HG02884 (cell line): ENCODE measurements at regions not wholly inside any gene's neighbourhood (a gene's known extent, or its start where the extent isn't known, plus 50 kb on each side); places are given as distances from the start of the nearest gene placed in this dataset.

Experiments used
- ATAC-seq: cut with Tn5 transposase; IDR thresholded peaks from one replicate; pipeline ENCODE4 v1.9.1; 2021; ENCODE audit warnings: mild to moderate bottlenecking, moderate library complexity; ENCODE audit not compliant: unreplicated experiment

DNA sequence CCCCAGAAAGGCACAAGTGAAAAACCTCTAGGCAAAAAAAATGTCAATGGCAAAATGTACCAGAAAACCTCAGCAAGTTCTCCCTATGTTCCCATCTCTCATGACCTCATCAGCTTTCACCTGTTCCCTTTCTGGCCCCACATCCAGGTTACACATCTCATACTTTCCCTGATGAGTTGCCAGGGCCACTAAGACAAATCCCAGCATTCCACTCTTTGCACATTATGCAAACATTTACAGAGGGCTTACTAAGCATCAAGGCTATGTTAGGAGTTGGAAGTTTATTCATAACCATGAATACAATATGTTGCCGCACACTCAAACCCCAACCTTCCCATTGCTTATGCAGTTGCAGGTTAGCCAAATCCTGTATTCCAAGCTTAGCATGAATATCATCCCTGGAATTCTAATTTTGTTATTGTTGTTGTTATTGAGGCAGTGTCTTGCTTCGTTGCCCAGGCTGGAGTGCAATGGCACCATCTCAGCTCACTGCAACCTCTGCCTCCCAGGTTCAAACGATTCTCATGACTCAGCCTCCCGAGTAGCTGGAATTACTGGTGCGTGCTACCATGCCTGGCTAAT lies 129.3 kb upstream of the UBE2E2 start:
- ATAC-seq = no peak

DNA sequence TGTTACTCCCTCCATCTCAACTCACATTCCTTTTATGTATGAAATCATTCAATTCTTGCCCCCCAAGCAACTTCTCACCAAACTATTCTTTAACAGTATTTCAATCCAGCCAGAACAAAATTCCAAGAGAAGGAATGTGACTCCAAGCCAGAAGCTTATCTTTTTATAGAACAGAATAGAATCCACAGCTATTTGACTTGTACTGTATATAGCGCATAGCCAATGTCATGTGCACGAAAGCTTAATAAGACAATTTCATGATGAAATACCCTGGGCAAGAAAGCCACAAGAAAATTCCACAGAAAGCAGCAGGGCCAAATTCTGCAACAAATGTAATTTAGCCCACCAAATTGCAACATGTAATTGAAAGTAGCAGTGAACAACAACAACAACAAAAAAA lies 127.6 kb upstream of the UBE2E2 start:
- ATAC-seq = no peak

DNA sequence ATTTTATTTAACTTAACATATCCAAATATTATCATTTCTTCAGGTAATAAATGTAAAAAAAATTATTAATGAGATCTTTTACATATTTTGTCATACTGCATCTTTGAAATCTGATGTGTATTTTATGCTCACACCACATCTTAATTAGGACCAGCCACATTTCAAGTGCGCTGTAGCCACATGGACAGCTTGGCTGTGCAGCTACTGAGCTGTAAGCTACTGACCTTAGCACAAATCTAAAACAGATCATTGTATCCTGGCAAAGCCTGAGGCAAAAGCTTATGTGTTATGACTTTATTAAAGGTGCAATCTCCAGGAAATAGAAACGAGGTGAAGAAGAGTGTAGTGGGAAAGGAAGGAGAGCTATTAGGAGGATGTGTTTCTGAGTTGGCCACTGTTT lies 126.7 kb upstream of the UBE2E2 start:
- no peak for ATAC-seq

DNA sequence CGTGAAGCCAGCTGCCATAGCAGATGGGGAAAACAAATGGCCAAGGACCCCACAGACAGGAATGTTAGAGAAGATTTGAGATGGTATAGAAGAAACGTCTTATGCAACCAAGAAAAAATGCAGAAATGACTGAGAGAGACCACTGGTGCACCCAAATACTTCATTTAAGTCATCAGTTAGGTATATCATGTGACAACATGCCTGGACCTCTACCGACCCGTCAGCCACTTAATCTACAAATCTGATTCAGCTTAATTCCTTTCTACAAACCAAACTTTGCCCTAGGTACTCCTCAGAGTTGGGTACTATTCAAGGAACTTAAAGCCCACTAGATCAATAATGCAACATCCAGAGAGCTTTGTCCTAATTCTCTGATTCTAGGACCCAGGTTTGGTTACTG lies 126.0 kb upstream of the UBE2E2 start:
- no peak for ATAC-seq

DNA sequence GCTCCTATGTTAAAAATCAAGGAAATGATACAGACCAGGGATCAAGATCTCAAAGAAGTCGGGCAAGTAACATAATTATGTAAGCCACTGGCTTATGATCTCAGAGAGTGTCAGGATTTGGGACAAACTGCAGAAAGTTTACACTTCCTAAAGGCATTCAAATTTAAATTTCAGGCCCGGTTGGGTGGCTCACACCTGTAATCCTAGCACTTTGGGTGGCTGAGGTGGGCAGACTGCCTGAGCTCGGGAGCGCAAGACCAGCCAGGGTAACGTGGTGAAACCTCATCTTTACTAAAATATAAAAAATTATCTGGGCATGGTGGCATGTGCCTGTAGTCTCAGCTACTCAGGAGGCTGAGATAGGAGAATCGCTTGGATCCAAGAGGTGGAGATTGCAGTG lies 124.4 kb upstream of the UBE2E2 start:
- no peak for ATAC-seq

DNA sequence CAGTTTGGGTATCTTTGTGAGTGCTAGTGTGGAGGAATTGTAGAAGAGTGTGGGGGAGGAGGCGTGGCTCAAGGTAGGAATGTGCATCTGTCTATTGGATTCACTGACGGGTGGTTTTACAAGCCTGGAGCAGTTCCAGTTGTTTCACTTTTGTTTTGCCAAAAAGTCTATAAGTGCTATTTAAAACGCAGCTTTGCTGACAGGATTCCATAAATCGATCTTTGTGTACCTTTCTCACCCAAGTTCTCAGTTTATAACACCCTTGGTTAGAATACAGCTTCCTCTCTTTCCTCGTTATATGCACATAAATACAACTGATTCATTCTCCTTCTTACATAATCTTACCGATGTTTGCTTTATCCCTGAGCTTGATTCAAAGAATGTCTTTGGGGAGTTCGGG lies 123.2 kb upstream of the UBE2E2 start:
- ATAC-seq = no peak

DNA sequence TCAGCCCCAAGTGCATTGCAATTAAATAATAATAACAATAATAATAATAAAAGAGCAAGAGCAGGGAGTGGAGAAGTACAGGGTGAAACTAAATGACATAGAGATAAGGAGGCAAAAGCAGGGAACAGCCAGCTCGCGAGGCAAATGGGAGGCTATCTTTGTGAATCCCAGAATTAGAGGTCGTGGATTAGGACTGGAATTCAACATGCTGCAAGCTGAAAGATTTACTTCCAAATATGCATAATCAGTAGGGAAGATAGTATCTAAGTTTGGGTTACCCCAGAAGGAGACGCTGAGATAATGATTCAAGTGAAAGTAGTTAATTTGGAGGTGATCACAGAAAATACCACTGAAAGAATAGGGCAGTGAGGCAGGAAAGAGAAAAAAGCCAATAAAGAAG lies 119.4 kb upstream of the UBE2E2 start:
- no peak for ATAC-seq

DNA sequence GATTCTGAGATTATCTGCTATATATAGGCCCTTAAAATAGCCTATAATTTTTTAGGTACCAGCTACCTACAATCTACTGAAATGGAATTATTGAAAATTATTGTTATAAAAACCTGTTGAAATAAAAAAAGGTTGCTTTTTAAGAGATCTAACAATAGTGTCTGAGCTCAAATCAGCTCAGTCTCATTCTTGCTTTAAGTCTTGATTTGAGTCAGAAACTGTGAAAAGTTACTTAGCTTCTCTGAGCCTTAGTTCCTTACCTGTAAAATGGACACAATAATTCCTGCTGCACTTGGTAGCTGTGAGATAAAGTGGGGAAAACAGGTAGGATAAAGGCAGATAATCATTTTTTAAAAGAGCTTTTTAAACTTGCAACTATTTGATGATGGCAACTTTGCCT lies 118.8 kb upstream of the UBE2E2 start:
- peak; percentile 86 for ATAC-seq

DNA sequence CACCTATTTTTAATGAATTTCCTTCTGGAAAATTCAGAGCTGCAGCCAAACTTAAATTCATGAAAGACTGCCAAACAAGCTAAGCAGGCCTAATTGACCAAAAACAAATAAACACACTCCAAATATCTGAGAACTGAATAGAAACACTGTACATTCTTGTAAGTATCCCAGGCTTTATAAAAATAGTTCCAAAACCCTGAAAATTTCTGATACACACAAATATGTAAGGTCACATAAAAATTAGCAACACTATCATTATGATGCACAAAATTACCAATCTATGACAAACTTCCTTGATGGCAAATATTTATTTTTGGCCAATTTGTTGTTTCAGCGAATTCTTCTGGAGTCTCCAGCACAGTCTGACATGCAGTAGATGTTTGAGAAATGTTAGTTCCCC lies 117.9 kb upstream of the UBE2E2 start:
- ATAC-seq = no peak

DNA sequence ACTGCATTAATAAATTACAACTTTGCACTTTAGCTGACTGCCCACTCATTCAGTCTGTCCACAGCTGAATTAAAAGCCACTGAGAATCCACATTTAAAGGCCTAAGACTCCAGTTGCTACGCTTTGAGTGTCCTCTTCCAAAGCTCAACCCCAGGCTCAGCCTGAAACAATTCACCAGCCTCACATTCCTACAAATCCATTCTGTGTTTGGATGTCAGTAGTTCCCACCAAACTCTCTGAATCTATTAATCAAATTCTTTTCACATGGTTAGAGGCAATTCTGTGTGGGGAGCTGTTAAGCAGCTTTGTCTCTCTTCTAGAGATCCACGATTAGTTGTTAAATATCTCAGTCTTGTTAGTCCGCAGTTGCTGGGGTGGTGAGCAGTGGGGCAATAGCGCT lies 116.8 kb upstream of the UBE2E2 start:
- no peak for ATAC-seq

DNA sequence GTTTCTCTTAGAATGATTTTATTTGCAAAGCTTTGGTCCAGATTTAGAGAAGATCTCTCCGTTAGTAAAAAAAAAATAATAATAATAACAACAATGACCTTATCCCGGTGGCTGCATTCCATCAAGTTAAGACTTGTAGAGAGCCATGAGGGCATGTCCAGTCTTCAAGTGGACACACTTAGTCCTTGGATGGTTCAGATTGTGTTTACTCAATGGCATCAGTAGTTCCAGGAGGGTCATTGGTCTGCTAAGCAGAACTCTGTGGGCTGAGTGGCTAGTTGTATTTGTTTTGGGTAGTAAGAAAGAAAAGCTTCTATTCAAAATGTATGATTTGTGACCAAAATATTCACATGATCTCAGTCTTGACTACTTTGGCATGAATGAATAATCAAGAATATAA lies 116.3 kb upstream of the UBE2E2 start:
- ATAC-seq = no peak

DNA sequence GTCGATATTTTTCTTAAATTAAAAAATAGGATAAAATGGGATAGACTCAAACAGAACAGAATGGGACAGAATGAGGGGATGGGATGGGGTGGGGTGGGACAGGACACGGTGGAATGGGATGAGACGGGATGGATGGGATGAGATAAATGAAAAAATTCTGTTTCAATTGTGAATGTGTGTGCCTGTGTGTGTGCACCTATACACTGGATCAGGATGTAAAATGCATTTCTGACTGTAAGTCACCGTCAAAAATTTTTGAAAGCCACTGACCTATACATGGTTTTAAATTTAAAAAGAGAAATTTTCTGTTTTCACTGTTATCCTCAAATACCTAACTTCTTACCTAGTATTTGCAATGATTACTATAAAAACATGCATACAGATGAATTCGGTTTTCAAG lies 108.7 kb upstream of the UBE2E2 start:
- no peak for ATAC-seq

DNA sequence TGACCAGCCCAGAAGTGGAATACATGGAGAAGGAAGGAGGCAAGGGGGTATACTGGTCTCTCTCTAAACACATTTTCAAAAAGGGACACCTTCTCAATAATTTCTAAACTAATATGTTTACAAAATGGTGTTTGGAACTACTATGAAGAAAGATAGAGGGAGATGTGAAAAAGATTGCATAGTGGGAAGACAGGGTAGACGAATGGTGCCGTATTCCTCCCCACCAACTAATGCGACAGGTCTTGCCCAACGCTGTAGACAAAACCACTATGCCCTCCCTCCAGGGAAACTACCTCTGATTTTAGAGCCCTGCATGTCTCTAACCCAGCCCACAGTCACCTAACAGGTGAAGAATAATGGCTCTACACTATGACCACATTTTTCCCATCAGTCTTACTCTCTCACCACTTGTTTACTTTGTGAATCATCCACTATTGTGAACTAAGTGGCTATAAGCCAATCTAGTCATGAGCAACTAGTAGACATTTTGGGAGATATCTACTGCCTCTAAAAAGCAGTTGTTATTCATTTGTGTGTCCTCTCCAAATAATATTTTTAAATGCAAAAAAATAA lies 108.2 kb upstream of the UBE2E2 start:
- ATAC-seq = no peak

DNA sequence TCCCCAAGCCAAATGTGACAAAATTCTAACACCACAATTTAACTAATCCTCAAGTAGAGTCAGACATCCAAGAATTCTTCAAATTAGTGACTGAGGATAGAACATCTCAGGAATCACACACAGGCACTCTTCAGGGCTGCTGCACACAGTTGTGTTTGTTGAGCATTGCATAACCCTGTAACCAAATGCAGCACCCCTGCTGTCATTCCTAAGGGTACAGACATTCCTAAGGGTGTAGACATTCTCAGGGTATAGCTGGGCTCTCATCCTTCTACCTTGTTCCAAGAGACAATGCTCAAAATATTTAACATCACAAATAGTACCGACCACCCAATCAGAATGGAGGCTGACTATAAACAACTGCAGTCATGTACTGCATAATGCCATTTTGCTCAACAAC lies 107.1 kb upstream of the UBE2E2 start:
- ATAC-seq = no peak

DNA sequence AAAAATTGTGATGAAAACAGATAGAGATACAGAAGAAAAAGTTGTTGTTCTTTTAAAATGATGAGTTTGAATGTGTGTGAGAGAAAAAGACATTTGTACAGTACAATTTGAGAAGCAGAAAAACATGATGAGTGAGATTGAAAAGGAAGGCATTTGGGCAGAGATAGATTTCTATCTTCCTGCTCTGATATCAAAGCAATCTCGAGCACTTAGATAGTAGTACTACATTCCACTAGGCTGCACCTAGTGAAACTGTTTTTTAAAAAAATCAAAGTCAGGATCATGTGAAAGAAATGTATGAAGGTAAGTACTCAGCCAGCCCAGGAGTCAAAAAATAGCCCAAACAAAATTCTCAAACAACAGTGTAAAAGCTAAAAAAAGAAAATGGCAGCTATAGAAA lies 104.1 kb upstream of the UBE2E2 start:
- ATAC-seq = no peak

DNA sequence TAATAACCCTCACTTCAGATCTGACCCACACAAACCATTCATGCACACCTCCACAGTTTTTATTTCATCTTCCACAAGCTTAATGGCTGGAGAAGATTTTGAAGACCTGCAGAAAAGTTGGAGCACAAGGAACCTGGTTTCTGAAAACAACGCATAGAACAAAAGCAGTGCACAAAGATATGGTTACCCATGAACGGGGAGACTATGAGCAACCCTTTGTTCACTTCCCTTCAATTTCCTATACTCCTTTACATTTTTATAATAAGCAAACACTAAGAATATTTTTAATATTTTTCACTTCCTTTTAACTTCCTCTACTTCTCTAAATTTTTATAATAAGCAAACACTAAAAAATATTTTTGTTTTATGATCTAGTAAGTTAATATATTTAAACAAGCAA lies 103.5 kb upstream of the UBE2E2 start:
- ATAC-seq = no peak

DNA sequence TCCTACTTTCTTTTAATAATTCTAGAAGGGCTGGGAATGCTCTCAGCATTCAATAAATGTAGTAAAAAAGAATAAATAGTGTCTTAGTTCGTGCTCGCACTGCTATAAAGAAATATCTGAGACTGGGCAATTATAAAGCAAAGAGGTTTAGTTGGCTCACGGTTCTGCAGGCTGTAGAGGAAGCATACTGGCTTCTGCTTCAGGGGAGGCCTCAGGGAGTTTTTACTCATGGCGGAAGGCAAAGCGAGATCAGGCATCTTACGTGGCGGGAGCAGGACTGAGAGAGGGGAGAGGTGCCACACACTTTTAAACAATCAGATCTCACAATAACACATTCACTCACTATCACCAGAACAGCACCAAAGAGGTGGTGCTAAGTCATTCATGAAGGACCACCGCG lies 103.0 kb upstream of the UBE2E2 start:
- ATAC-seq = no peak

DNA sequence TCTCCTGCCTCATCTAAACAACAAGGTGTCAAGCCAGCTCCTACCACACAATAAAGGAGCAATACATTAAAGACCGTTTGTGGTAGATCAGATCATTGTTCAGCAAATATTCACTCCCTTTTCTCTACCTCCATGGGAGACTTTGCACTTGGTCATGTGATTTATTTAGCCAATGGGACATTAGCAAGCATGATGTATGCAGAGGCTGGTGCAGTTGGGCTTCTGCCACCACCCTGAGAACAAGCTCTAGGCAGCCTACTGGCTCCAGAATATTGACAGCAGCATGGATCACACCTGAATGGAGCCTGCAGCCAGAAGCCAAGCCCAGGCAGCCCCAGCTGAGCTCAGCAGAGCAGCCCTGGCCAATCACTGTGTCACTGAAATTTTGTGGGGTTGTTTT lies 99.4 kb upstream of the UBE2E2 start:
- ATAC-seq = no peak

DNA sequence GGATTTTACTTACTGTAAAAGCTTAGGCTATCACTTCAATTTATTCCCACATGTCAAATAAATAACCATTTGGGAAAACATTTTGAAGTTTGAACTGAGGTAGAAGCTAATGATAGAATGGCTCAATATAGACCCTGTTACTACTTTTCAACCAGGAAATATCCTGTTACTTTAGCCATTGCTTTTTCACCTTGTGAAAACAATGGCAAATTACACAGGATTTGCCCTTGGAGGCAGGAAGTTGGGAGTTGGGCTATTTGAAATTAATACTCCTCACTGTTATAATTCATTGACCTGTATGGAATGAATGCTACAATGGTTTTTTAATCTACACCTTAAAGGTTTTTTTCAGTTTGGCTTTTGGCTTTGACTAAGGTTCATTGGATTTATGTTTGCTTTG lies 98.1 kb upstream of the UBE2E2 start:
- no peak for ATAC-seq

DNA sequence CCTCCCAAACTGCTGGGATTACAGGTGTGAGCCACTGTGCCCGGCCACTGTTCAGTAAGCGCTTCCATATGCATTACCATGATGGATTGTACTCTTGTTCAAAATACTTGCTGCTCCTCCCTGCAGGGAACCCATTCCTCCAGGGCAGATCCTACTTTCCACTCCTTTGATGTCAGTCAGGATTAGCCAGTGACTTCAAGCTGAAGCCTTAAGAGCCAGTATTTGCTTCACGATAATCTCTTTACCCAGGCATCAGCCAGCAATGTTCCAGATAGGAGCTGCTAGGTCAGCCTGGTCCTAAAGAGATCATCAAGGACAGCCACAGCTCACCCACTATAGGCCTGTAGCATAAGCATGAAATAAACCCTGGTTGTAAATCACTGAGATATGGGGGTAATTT lies 96.5 kb upstream of the UBE2E2 start:
- no peak for ATAC-seq

DNA sequence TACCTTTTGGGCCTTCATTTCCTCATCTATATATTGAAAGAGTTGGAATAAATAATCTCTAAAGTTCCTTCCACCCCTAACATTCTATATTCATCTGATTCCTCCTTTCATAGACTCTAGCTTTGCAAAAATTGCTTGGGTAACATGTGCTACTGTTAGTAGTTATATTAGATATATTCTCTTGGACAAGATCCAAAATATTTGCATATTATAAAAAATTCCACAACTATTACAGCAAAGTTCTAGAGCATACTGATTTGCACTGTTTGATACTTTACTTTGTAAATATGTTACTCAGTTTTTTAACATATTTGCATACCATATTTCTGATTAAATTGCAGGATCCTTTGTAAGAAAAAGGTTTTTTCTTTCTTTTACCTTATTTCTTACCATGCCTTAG lies 95.9 kb upstream of the UBE2E2 start:
- no peak for ATAC-seq

DNA sequence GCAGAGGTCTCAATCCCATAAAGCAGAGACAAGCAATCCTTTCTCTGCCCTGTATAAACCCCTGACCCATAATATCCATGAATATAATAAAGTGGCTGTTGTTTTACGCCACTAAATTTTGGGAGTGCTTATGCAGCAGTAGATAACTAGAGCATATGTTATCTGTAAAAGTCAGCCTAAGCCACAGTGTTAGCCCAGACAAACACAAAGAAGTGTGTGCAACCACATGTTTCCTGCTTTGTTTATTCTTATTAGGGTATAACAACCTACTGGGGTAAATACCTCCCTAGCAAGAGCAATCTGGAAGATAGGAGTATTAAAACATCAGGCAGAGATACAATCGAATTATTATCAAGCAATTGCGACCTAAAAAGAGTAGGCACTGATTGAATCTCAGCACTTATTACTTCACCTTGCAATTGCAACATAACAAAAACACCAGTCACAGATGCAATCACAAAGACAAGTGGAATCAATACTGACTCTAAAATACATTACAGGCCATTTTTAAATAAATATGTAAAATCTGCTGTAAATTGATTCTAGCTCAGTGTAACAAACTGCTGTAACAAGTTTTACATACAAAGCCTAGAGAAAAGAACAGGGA lies 94.6 kb upstream of the UBE2E2 start:
- ATAC-seq = no peak

DNA sequence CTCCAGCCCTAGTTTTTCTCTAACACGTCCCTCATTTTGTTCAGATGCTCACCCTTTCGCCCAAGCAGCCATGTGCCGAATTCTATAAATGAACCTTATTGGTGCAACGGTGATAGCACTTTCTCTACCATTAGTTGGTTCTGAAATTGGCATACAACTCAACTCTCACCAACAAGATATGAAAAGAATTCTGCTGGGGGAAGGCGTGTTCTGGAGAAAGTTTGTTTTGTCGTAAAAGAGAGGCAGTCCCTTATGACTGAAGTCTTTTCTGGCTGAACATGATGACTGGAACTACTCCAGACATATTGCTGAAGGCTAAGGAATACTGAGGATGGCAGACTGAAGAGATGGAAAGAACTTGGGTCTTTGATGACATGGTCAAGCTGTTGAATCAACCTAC lies 91.8 kb upstream of the UBE2E2 start:
- no peak for ATAC-seq
